Testis (tissue), 2 donors: ENCODE measurements at regions not wholly inside any gene's neighbourhood (a gene's known extent, or its start where the extent isn't known, plus 50 kb on each side); places are given as distances from the start of the nearest gene placed in this dataset.

Experiments
- DNase-seq: peaks from one replicate; pipeline ENCODE4 v3.0.0-alpha.2; 2019
- H3K27ac ChIP-seq, 2 donors: fragments of 200-600 bp; sonication (generic); one replicate each; pipeline ENCODE4 v1.5.1; 2019
- H3K27me3 ChIP-seq: fragments of 200-600 bp; sonication (generic); one replicate; pipeline ENCODE4 v1.5.1; 2019
- H3K36me3 ChIP-seq: fragments of 200-600 bp; sonication (generic); one replicate; pipeline ENCODE4 v1.5.1; 2017; ENCODE audit warnings: low read depth; ENCODE audit errors: missing control alignments
- H3K4me1 ChIP-seq: fragments of 200-600 bp; sonication (generic); one replicate; pipeline ENCODE4 v1.5.1; 2019
- H3K4me3 ChIP-seq, 2 donors: fragments of 200-600 bp; sonication (generic); one replicate each; pipeline ENCODE4 v1.5.1; 2017 to 2019
- H3K9me3 ChIP-seq: fragments of 200-600 bp; sonication (generic); one replicate; pipeline ENCODE4 v1.5.1; 2017
- POLR2A ChIP-seq: fragments of 450-650 bp; IDR thresholded peaks from one replicate; pipeline ENCODE4 v1.6.1; 2017; ENCODE audit warnings: antibody characterized with exemption, mild to moderate bottlenecking, moderate library complexity
- WGBS, 2 donors: methylation state at CpG; one replicate each; pipeline ENCODE4 v1.1.5; 2018; 5-methylcytosine and 5-hydroxymethylcytosine counted together
- intact Hi-C: fragments of 100-400 bp; cut with DNase I; formaldehyde crosslinking; loops from one replicate; pipeline ENCODE4 v1.15.1; 2023; ENCODE audit warnings: low total_unique reads
- TF ChIP-seq, protein P1 (sequence below), 3 experiments: fragments of 450-650 bp in 2 of 3; fragments of 200-600 bp in 1 of 3; sonication (generic) in 1 of 3; IDR thresholded peaks; one replicate each; pipeline ENCODE4 v1.5.1; 2016 to 2019; ENCODE audit warnings: antibody characterized with exemption in 3 of 3, mild to moderate bottlenecking in 2 of 3, moderate library complexity in 1 of 3

DNA sequence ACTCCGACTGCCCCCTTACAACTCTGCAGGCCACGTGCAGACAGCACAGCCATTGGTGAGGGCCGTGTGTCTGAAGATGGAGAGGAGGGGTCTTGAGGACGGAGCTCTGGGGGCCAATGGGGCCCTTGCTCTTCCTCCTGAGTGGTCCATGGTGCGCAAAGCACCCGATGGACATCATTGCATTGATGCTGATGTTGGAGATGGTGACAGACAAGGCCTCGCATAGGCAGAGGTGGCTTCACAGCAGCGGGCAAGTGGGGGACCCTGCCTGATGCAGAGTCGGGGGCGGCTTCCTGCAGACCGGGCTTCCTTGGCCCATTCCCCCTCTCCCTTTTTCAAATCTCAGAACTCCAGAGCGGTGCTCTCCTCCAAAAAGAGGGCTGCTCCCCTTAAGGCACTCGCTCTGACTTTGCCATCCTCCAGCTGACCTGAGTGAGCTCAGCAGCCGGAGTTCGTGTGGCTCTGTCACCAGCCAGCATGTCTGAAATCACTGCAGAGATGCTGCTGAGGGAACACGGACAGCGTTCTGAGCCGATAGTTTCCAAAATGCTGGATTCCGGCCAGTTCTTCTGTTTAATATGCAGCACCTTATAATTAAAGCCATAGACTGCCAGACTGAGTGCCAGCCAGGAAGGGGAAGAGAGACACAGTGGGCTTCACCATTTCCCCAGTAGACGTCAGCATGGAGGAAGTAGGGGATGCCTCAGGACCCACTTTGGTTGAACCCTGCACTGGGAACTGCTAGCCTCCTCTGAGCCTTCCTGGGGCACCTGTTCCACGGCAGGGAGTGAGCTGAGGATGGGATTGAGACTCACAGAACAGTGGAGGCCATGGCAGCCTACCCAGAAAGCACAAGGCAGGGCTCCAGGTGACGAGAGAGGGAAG lies 278.2 kb downstream of the BRD1 start:
- no peak for TF ChIP-seq POLR2A
- TF ChIP-seq, protein P1, sequence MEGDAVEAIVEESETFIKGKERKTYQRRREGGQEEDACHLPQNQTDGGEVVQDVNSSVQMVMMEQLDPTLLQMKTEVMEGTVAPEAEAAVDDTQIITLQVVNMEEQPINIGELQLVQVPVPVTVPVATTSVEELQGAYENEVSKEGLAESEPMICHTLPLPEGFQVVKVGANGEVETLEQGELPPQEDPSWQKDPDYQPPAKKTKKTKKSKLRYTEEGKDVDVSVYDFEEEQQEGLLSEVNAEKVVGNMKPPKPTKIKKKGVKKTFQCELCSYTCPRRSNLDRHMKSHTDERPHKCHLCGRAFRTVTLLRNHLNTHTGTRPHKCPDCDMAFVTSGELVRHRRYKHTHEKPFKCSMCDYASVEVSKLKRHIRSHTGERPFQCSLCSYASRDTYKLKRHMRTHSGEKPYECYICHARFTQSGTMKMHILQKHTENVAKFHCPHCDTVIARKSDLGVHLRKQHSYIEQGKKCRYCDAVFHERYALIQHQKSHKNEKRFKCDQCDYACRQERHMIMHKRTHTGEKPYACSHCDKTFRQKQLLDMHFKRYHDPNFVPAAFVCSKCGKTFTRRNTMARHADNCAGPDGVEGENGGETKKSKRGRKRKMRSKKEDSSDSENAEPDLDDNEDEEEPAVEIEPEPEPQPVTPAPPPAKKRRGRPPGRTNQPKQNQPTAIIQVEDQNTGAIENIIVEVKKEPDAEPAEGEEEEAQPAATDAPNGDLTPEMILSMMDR (IDR thresholded peaks at IDR 0.05), result no peak
- 82 to 85% methylated on average over 11 to 22 of the region's 22 CpGs for WGBS, 2 donors
- H3K27me3 ChIP-seq, result no peaks in the 10 kb centered on the region
- H3K4me1 ChIP-seq, result no peaks in the 10 kb centered on the region
- no peaks in the 10 kb centered on the region for H3K36me3 ChIP-seq
- no peak overlapping the region for H3K4me3 ChIP-seq
- no peak overlapping the region for H3K27ac ChIP-seq
- intact Hi-C loops, result no loop called here
- no peaks in the 10 kb centered on the region for H3K9me3 ChIP-seq
- DNase-seq, result no peak

GRCh38 chr22:49548356-49549202 lies 279.1 kb downstream of the BRD1 start:
- 64% methylated on average over 17 of the region's 17 CpGs for WGBS, 2 donors
- DNase-seq, result no peak
- no peaks in the 10 kb centered on the region for H3K36me3 ChIP-seq
- H3K27ac ChIP-seq, result no peak overlapping the region
- H3K4me3 ChIP-seq, result no peak overlapping the region
- no peaks in the 10 kb centered on the region for H3K9me3 ChIP-seq
- no peak for TF ChIP-seq POLR2A
- TF ChIP-seq, protein P1 (IDR thresholded peaks at IDR 0.05), result no peak
- intact Hi-C loops, result no loop called here
- no peaks in the 10 kb centered on the region for H3K4me1 ChIP-seq
- no peaks in the 10 kb centered on the region for H3K27me3 ChIP-seq

- H3K9me3 ChIP-seq, result no peaks in the 10 kb centered on the region
- no peak for DNase-seq
- no peak overlapping the region for H3K4me3 ChIP-seq
- H3K27ac ChIP-seq, result no peak overlapping the region
- no peak for TF ChIP-seq POLR2A
- TF ChIP-seq, protein P1 (IDR thresholded peaks at IDR 0.05), result no peak
- intact Hi-C loops, result no loop called here
- no peaks in the 10 kb centered on the region for H3K4me1 ChIP-seq
- WGBS, 2 donors, result 91 to 95% methylated on average over 12 to 16 of the region's 16 CpGs
- H3K36me3 ChIP-seq, result no peaks in the 10 kb centered on the region
- no peaks in the 10 kb centered on the region for H3K27me3 ChIP-seq
Observed at GRCh38 chr22:49547751-49548239, 279.9 kb downstream of the BRD1 start.

DNA sequence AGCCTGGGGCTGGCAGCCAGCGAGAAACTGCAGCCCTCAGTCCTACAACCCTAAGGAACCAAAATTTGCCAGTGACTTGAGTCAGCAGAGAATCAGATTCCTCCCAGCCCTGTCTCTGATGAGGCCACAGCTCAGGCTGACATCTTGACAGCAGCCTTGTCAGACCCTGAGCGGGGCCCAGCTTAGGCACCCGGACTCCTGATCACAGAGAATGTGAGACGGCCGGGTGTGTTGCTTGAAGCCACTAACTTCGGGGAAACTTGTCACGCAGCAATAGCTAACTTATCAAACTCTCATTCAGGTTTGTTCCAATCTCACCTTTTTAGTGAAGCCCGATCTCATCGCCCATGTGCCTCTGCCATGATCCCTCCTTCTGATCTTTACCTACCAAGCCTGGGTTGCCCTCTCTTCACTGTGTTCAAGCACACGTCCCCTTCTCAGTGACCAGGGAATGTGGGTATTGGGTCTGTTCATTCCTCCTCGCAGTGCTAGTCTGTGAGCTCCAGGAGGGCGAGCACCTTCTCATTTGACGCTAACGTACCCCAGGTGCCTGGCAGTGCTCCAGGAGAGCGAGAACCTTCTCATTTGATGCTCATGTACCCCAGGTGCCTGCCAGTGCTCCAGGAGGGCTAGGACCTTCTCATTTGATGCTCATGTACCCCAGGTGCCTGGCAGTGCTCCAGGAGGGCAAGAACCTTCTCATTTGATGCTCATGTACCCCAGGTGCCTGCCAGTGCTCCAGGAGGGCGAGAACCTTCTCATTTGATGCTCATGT lies 280.7 kb downstream of the BRD1 start:
- H3K27ac ChIP-seq, result no peak overlapping the region
- 94% methylated on average over 16 of the region's 16 CpGs for WGBS, 2 donors
- TF ChIP-seq POLR2A, result no peak
- TF ChIP-seq, protein P1 (IDR thresholded peaks at IDR 0.05), result no peak
- intact Hi-C loops, result no loop called here
- no peaks in the 10 kb centered on the region for H3K9me3 ChIP-seq
- H3K4me1 ChIP-seq, result no peaks in the 10 kb centered on the region
- H3K36me3 ChIP-seq, result no peaks in the 10 kb centered on the region
- H3K27me3 ChIP-seq, result no peaks in the 10 kb centered on the region
- no peak overlapping the region for H3K4me3 ChIP-seq
- no peak for DNase-seq
